Brain microvascular endothelial cell (primary cell): ENCODE measurements at regions not wholly inside any gene's neighbourhood (a gene's known extent, or its start where the extent isn't known, plus 50 kb on each side); places are given as distances from the start of the nearest gene placed in this dataset.

Experiments
- DNase-seq: peaks from one replicate; pipeline ENCODE4 v3.0.0-alpha.2; 2020
- H3K27ac ChIP-seq: fragments of 250-450 bp; sonication (Bioruptor Pico); 2 replicates; pipeline ENCODE4 v1.5.1; 2020; ENCODE audit warnings: mild to moderate bottlenecking, moderate library complexity
- H3K27me3 ChIP-seq: fragments of 250-450 bp; sonication (Bioruptor Pico); replicated peaks from 2 replicates; pipeline ENCODE4 v1.5.1; 2020; ENCODE audit warnings: mild to moderate bottlenecking
- H3K36me3 ChIP-seq: fragments of 250-450 bp; sonication (Bioruptor Pico); replicated peaks from 2 replicates; pipeline ENCODE4 v1.5.1; 2020; ENCODE audit warnings: mild to moderate bottlenecking
- H3K4me3 ChIP-seq: 2 replicates; pipeline ENCODE4 v1.5.1; 2011; ENCODE audit warnings: low read depth, mild to moderate bottlenecking, control low read depth, low read length, moderate library complexity
- CTCF ChIP-seq: IDR thresholded peaks from 2 replicates; pipeline ENCODE4 v1.5.1; 2011; ENCODE audit warnings: low read depth, mild to moderate bottlenecking, moderate library complexity, low read length, control low read depth, inconsistent platforms; ENCODE audit errors: missing control alignments
- in situ Hi-C: cut with HindIII; loops from 2 replicates; pipeline ENCODE4 v1.10.0; 2017; ENCODE audit warnings: low sequenced_read_pairs, low pct_ligation_motif_present

GRCh38 chr17:70610161-70610560 lies 440.8 kb downstream of the KCNJ2 start:
- no peak overlapping the region for H3K4me3 ChIP-seq
- no peak for TF ChIP-seq CTCF

GRCh38 chr17:70613681-70614080 lies 444.3 kb downstream of the KCNJ2 start:
- no peak for DNase-seq
- H3K36me3 ChIP-seq = no peaks in the 10 kb centered on the region
- no peaks in the 10 kb centered on the region for H3K27me3 ChIP-seq
- in situ Hi-C loops = no loop called here
- no peak for TF ChIP-seq CTCF
- no peak overlapping the region for H3K4me3 ChIP-seq
- no peak overlapping the region for H3K27ac ChIP-seq

More at GRCh38 chr17:70610161-70610560, 440.8 kb downstream of the KCNJ2 start:
- no peak for DNase-seq
- Histone ChIP-seq H3K27me3 (no peaks in the 10 kb centered on the region), H3K36me3 (no peaks in the 10 kb centered on the region), H3K27ac (no peak overlapping the region)
- in situ Hi-C loops = no loop called here

- Histone ChIP-seq H3K36me3 (no peaks in the 10 kb centered on the region), H3K4me3 (no peak overlapping the region), H3K27ac (no peak overlapping the region), H3K27me3 (no peaks in the 10 kb centered on the region)
- DNase-seq = no peak
- TF ChIP-seq CTCF = no peak
- in situ Hi-C loops = no loop called here
Observed at GRCh38 chr17:70615831-70616230, 446.5 kb downstream of the KCNJ2 start.

GRCh38 chr17:70618641-70619040 lies 449.3 kb downstream of the KCNJ2 start:
- TF ChIP-seq CTCF = no peak
- DNase-seq = no peak
- H3K4me3 ChIP-seq = no peak overlapping the region

GRCh38 chr17:70621566-70621965 lies 452.2 kb downstream of the KCNJ2 start:
- no peak overlapping the region for H3K27ac ChIP-seq
- DNase-seq = no peak
- no peaks in the 10 kb centered on the region for H3K27me3 ChIP-seq
- H3K36me3 ChIP-seq = no peaks in the 10 kb centered on the region
- in situ Hi-C loops = no loop called here
- TF ChIP-seq CTCF = no peak
- no peak overlapping the region for H3K4me3 ChIP-seq

More at GRCh38 chr17:70618641-70619040, 449.3 kb downstream of the KCNJ2 start:
- Histone ChIP-seq H3K27me3 (no peaks in the 10 kb centered on the region), H3K36me3 (no peaks in the 10 kb centered on the region), H3K27ac (no peak overlapping the region)
- in situ Hi-C loops = no loop called here
